ENCODE measurements at regions not wholly inside any gene's neighbourhood (a gene's known extent, or its start where the extent isn't known, plus 50 kb on each side); places are given as distances from the start of the nearest gene placed in this dataset.

GRCh38 chr22:27436591-27436990 lies 365.0 kb downstream of the MN1 start:
- Histone ChIP-seq H3K27me3 (ENCODE audit: control insufficient read depth in 1 of 2, insufficient read depth in 2 of 2, low read length in 2 of 2) (no peaks in the 10 kb centered on the region), H3K27ac (ENCODE audit: low read depth, low read length) (no peak overlapping the region), H3K9ac (ENCODE audit: low read length) (no peak overlapping the region), H3K4me1 (ENCODE audit: insufficient read depth, low read length) (peaks cover 10% of the 10 kb centered on the region), H3K4me3 (ENCODE audit: low read depth in 1 of 2, low read length in 2 of 2) (no peak overlapping the region), H3K9me3 (ENCODE audit: low read length) (peaks cover 7% of the 10 kb centered on the region), H3K36me3 (ENCODE audit: insufficient read depth, low read length) (no peaks in the 10 kb centered on the region)

GRCh38 chr22:27437570-27437969 lies 364.0 kb downstream of the MN1 start:
- Histone ChIP-seq H3K9ac (ENCODE audit: low read length) (no peak overlapping the region), H3K36me3 (ENCODE audit: insufficient read depth, low read length) (no peaks in the 10 kb centered on the region), H3K4me1 (ENCODE audit: insufficient read depth, low read length) (peaks cover 10% of the 10 kb centered on the region), H3K4me3 (ENCODE audit: low read depth in 1 of 2, low read length in 2 of 2) (no peak overlapping the region), H3K9me3 (ENCODE audit: low read length) (no peaks in the 10 kb centered on the region), H3K27ac (ENCODE audit: low read depth, low read length) (no peak overlapping the region), H3K27me3 (ENCODE audit: control insufficient read depth in 1 of 2, insufficient read depth in 2 of 2, low read length in 2 of 2) (no peaks in the 10 kb centered on the region)

- Histone ChIP-seq H3K4me3 (ENCODE audit: low read depth in 1 of 2, low read length in 2 of 2) (no peak overlapping the region), H3K4me1 (ENCODE audit: insufficient read depth, low read length) (peaks cover 10% of the 10 kb centered on the region), H3K36me3 (ENCODE audit: insufficient read depth, low read length) (no peaks in the 10 kb centered on the region), H3K27ac (ENCODE audit: low read depth, low read length) (no peak overlapping the region), H3K9me3 (ENCODE audit: low read length) (no peaks in the 10 kb centered on the region), H3K9ac (ENCODE audit: low read length) (no peak overlapping the region), H3K27me3 (ENCODE audit: control insufficient read depth in 1 of 2, insufficient read depth in 2 of 2, low read length in 2 of 2) (no peaks in the 10 kb centered on the region)
Measured at GRCh38 chr22:27438271-27438980, 363.1 kb downstream of the MN1 start.

GRCh38 chr22:27439131-27439530 lies 362.4 kb downstream of the MN1 start:
- Histone ChIP-seq H3K9me3 (ENCODE audit: low read length) (no peaks in the 10 kb centered on the region), H3K4me3 (ENCODE audit: low read depth in 1 of 2, low read length in 2 of 2) (no peak overlapping the region), H3K4me1 (ENCODE audit: insufficient read depth, low read length) (peaks cover 10% of the 10 kb centered on the region), H3K27ac (ENCODE audit: low read depth, low read length) (no peak overlapping the region), H3K27me3 (ENCODE audit: control insufficient read depth in 1 of 2, insufficient read depth in 2 of 2, low read length in 2 of 2) (no peaks in the 10 kb centered on the region), H3K9ac (ENCODE audit: low read length) (no peak overlapping the region), H3K36me3 (ENCODE audit: insufficient read depth, low read length) (no peaks in the 10 kb centered on the region)

- Histone ChIP-seq H3K4me3 (ENCODE audit: low read depth in 1 of 2, low read length in 2 of 2) (no peak overlapping the region), H3K9ac (ENCODE audit: low read length) (no peak overlapping the region), H3K4me1 (ENCODE audit: insufficient read depth, low read length) (peaks cover 10% of the 10 kb centered on the region), H3K36me3 (ENCODE audit: insufficient read depth, low read length) (no peaks in the 10 kb centered on the region), H3K27me3 (ENCODE audit: control insufficient read depth in 1 of 2, insufficient read depth in 2 of 2, low read length in 2 of 2) (no peaks in the 10 kb centered on the region), H3K27ac (ENCODE audit: low read depth, low read length) (no peak overlapping the region), H3K9me3 (ENCODE audit: low read length) (no peaks in the 10 kb centered on the region)
Measured at GRCh38 chr22:27440304-27440865, 361.2 kb downstream of the MN1 start.

- no peaks in the 10 kb centered on the region for H3K36me3 ChIP-seq (ENCODE audit: insufficient read depth, low read length)
- H3K27me3 ChIP-seq (ENCODE audit: control insufficient read depth in 1 of 2, insufficient read depth in 2 of 2, low read length in 2 of 2), result no peaks in the 10 kb centered on the region
Measured at GRCh38 chr22:27441706-27442475, 359.7 kb downstream of the MN1 start.

GRCh38 chr22:27443306-27443705 lies 358.2 kb downstream of the MN1 start:
- Histone ChIP-seq H3K4me1 (ENCODE audit: insufficient read depth, low read length) (peaks cover 6% of the 10 kb centered on the region), H3K9me3 (ENCODE audit: low read length) (no peaks in the 10 kb centered on the region), H3K9ac (ENCODE audit: low read length) (no peak overlapping the region), H3K36me3 (ENCODE audit: insufficient read depth, low read length) (no peaks in the 10 kb centered on the region), H3K27me3 (ENCODE audit: control insufficient read depth in 1 of 2, insufficient read depth in 2 of 2, low read length in 2 of 2) (no peaks in the 10 kb centered on the region), H3K4me3 (ENCODE audit: low read depth in 1 of 2, low read length in 2 of 2) (no peak overlapping the region), H3K27ac (ENCODE audit: low read depth, low read length) (no peak overlapping the region)

More at GRCh38 chr22:27441706-27442475, 359.7 kb downstream of the MN1 start:
- H3K9ac ChIP-seq (ENCODE audit: low read length), result no peak overlapping the region
- no peak overlapping the region for H3K27ac ChIP-seq (ENCODE audit: low read depth, low read length)
- H3K4me3 ChIP-seq (ENCODE audit: low read depth in 1 of 2, low read length in 2 of 2), result no peak overlapping the region
- H3K9me3 ChIP-seq (ENCODE audit: low read length), result no peaks in the 10 kb centered on the region
- peaks cover 10% of the 10 kb centered on the region for H3K4me1 ChIP-seq (ENCODE audit: insufficient read depth, low read length)

- H3K27me3 ChIP-seq (ENCODE audit: control insufficient read depth in 1 of 2, insufficient read depth in 2 of 2, low read length in 2 of 2), result no peaks in the 10 kb centered on the region
- H3K4me3 ChIP-seq (ENCODE audit: low read depth in 1 of 2, low read length in 2 of 2), result no peak overlapping the region
- no peaks in the 10 kb centered on the region for H3K4me1 ChIP-seq (ENCODE audit: insufficient read depth, low read length)
- no peak overlapping the region for H3K27ac ChIP-seq (ENCODE audit: low read depth, low read length)
- no peaks in the 10 kb centered on the region for H3K36me3 ChIP-seq (ENCODE audit: insufficient read depth, low read length)
- H3K9me3 ChIP-seq (ENCODE audit: low read length), result no peaks in the 10 kb centered on the region
- no peak overlapping the region for H3K9ac ChIP-seq (ENCODE audit: low read length)
Measured at GRCh38 chr22:27445881-27446280, 355.7 kb downstream of the MN1 start.

- Histone ChIP-seq H3K36me3 (ENCODE audit: insufficient read depth, low read length) (no peaks in the 10 kb centered on the region), H3K9ac (ENCODE audit: low read length) (no peak overlapping the region), H3K9me3 (ENCODE audit: low read length) (no peaks in the 10 kb centered on the region)
Measured at GRCh38 chr22:27447289-27447688, 354.3 kb downstream of the MN1 start.

GRCh38 chr22:27450448-27450847 lies 351.1 kb downstream of the MN1 start:
- Histone ChIP-seq H3K4me1 (ENCODE audit: insufficient read depth, low read length) (no peaks in the 10 kb centered on the region), H3K27me3 (ENCODE audit: control insufficient read depth in 1 of 2, insufficient read depth in 2 of 2, low read length in 2 of 2) (no peaks in the 10 kb centered on the region), H3K9ac (ENCODE audit: low read length) (no peak overlapping the region), H3K4me3 (ENCODE audit: low read depth in 1 of 2, low read length in 2 of 2) (no peak overlapping the region), H3K27ac (ENCODE audit: low read depth, low read length) (no peak overlapping the region), H3K9me3 (ENCODE audit: low read length) (no peaks in the 10 kb centered on the region), H3K36me3 (ENCODE audit: insufficient read depth, low read length) (no peaks in the 10 kb centered on the region)

More at GRCh38 chr22:27447289-27447688, 354.3 kb downstream of the MN1 start:
- H3K4me1 ChIP-seq (ENCODE audit: insufficient read depth, low read length), result no peaks in the 10 kb centered on the region
- H3K27me3 ChIP-seq (ENCODE audit: control insufficient read depth in 1 of 2, insufficient read depth in 2 of 2, low read length in 2 of 2), result no peaks in the 10 kb centered on the region
- no peak overlapping the region for H3K4me3 ChIP-seq (ENCODE audit: low read depth in 1 of 2, low read length in 2 of 2)
- H3K27ac ChIP-seq (ENCODE audit: low read depth, low read length), result no peak overlapping the region

GRCh38 chr22:27452245-27452644 lies 349.3 kb downstream of the MN1 start:
- Histone ChIP-seq H3K9ac (ENCODE audit: low read length) (no peak overlapping the region), H3K4me3 (ENCODE audit: low read depth in 1 of 2, low read length in 2 of 2) (no peak overlapping the region), H3K4me1 (ENCODE audit: insufficient read depth, low read length) (no peaks in the 10 kb centered on the region), H3K36me3 (ENCODE audit: insufficient read depth, low read length) (no peaks in the 10 kb centered on the region), H3K27ac (ENCODE audit: low read depth, low read length) (no peak overlapping the region), H3K9me3 (ENCODE audit: low read length) (no peaks in the 10 kb centered on the region), H3K27me3 (ENCODE audit: control insufficient read depth in 1 of 2, insufficient read depth in 2 of 2, low read length in 2 of 2) (no peaks in the 10 kb centered on the region)

All from muscle layer of colon (tissue), 2 donors.